Activated CD8-positive, alpha-beta memory T cell treated with anti-CD3 and anti-CD28 coated beads for 4 hours (primary cell): ENCODE measurements at regions not wholly inside any gene's neighbourhood (a gene's known extent, or its start where the extent isn't known, plus 50 kb on each side); places are given as distances from the start of the nearest gene placed in this dataset.
"Not testable (repeated sequence)": the region's sequence is repeated elsewhere in the genome, so short reads cannot be mapped to it uniquely, and the experiment has no call there.

Experiments
- DNase-seq, 2 donors: peaks; one replicate each; pipeline ENCODE4 v3.0.0-alpha.2; 2020; ENCODE audit warnings: low read depth in 2 of 2

DNA sequence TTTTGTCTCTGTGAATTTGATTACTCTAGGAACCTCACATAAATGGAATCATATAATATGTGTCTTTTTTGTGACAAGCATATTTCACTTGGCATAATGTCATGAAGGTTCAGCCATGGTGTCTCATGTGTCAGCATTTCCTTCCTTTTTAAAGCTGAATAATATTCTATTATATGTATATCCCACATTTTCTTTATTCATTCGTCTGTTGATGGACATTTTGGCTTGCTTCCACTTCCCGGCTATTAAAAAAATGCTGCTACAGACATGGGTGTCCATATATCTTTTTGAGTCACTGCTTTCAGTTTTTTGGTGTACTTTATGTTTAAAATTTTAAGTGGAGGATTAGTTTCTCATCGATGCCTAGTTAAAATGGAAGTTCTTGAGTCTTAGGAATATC lies 59.8 kb upstream of the C5orf63 start:
- no peak for DNase-seq

DNA sequence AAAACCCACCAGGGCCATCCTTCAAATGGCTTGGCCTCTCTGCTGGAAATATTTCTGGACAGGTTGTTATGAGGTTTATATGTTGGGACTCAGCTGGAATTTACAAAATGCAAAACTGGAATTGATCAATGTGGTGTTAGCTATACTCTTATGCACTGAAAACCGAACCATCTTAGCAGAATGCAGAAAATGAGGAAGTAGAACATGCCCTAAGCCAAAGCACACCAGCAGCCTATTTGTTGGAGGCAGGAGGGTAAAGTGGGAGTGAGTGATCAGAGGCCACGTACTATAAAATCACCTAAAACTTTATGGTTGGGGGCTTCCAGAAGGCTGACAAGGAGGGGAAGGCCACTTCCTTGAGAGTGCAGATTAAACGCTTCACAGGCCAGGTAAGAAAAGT lies 63.6 kb upstream of the C5orf63 start:
- no peak for DNase-seq

DNA sequence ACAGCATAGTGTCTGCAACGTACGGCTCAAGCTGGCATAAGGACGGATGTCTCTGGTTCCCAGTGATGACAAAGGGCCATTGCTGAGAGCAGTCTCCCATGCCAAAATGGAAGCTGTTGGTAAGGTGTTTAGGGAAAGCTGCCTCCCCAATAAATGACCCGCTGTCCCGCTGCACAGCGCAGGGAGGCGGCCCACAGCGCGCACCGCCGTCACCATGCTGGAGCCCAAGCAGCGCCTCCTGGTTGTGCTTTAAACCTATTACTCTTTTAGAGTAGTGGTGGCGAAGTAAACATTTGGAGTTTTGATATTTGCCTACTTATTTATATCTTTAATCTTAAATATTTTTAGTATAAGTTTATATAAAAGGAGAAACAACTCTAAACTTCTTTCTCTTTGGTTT lies 70.4 kb upstream of the C5orf63 start:
- no peak for DNase-seq

DNA sequence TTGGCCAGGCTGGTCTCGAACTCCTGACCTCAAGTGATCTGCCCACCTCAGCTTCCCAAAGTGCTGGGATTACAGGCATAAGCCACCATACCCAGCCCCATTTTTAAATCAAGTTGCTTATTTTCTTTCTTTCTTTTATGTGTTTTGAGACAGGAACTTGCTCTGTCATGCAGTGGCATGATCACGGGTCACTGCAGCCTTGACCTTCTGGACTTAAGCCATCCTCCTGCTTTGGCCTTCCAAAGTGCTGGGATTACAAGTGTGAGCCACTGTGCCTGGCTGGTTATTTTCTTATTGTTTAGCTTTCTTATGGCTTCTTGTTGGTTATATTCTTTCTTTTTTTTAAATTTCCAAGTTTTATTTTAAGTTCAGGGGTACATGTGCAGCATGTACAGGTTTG lies 79.7 kb upstream of the C5orf63 start:
- no peak for DNase-seq

DNA sequence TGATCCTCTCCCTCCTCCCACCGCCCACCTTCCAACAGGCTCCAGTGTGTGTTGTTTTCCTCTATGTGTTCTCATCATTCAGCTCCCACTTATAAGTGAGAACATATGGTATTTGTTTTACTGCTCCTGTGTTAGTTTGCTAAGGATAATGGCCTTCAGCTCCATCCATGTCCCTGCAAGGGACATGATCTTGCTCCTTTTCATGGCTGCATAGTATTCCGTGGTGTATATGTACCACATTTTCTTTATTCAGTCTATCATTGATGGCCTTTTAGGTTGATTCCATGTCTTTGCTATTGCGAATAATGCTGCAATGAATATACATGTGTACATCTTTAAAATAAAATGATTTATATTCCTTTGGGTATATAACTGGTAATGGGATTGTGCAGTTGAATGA lies 80.2 kb upstream of the C5orf63 start:
- DNase-seq, result no peak

DNA sequence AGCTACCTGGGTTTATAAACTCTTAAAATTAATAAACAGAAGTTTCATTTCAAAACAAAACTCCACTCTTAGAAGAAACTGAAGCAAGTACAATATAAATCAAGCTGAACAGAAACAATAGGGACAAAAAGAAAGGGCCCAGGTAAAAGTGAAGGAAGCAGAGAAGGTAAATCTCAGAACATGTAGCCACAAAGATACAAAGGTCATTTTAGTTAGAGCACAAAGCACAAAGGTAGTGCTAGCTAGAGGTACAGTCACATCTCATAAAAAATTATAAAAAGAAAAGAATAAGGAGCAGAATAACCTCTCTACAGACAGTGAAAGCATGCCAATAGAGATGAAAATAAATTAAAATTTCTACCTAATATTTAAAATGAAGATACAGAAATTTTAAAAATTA lies 90.4 kb upstream of the C5orf63 start:
- DNase-seq, result no peak

DNA sequence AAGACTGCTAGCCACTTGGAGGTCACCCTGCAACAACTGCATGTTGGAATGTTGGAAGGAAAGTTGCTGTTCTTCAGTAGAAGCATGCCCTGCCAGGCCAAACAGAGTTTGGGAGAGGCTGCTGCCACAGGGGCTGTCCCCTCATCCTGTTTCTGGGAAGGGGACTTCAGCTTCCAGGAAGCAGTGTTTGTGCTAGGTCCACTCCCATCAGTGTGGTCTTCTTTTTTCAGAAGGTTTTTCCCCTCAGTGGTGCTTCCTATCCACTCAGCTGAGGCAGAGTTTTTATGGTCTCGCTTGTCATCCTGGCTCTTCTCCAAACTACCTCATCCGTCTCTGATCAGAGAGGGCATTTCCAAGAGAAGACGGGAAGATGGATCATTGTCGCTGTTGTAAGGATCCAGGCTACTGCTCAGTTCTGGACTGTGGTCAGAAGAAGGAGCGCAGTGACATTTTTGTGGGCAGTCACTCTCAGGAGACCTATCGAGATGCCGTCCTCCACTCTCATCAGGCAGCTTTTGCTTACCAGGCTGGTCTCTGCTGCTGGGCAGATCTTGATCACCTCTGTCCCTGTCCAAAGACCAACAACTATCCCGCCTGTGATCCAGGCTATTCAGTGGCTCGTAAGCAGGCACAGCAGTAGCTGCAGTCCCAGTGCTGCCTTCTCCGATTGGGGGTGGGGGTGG lies 97.8 kb upstream of the C5orf63 start:
- no peak for DNase-seq

DNA sequence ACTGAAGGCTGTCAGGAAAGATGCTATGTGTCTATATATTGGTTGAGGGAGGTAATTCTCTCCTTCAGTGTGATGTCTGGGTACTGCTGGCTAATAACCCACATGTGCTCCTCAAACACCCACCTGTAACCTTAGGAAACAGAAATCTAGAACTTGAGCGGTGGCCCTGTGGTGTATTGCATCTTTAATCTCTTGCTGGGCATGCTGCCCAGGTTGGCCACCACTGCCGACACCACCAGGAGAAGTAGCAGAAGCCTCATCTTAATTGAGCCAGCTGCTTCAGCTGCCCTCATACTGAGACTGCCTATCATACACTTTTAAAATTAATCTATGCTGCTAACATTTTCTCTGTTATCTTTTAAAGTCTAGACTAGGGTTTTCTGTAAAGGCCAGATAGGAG lies 103.5 kb upstream of the C5orf63 start:
- DNase-seq, result no peak

DNA sequence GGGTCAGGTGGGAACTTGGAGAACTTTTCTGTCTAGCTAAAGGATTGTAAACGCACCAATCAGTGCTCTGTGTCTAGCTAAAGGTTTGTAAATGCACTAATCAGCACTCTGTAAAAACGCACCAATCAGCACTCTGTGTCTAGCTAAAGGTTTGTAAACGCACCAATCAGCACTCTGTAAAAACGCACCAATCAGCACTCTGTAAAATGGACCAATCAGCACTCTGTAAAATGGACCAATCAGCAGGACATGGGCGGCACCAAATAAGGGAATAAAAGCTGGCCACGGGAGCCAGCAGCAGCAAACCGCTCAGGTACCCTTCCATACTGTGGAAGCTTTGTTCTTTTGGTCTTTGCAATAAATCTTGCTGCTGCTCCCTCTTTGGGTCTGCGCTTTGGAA lies 108.0 kb upstream of the MEGF10 start:
- not testable (repeated sequence) for DNase-seq

DNA sequence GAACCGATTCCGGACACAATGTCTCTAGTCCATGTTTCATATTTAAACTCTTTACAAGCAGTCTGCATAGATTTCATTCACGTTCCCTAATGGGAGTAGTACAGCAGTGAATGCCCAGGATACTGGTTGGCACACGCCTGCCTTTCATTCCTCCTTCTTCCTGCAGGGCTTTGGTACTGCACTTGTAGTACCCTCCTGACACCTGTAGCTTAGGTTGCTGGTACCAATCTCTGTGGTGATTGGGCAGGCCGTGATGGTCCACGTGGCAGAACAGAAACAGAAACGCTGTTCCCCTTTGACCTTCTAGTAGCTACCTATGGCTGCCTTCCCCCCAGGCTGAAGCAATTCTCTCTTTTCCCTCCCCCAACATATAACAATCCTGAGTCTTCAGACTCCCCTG lies 107.3 kb upstream of the MEGF10 start:
- no peak for DNase-seq

DNA sequence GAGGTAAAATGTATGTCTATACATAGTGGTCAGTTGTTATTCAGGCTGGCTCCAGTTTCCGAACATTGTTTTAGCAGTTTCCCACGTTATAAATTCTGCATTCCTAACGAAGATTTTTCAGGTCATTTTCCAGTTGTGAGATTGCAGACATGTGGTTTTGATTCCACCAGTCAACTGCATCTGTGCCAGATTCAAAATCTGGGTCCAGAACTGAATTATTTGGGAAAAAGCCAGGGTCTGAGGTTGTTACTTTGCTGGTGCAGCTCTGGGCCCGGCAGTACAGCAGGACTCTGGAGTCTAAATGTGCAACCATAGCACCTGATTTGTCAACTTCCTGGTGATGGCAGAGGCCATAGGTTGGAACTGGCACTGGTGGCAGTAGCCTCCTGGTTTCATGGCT lies 105.7 kb upstream of the MEGF10 start:
- no peak for DNase-seq

DNA sequence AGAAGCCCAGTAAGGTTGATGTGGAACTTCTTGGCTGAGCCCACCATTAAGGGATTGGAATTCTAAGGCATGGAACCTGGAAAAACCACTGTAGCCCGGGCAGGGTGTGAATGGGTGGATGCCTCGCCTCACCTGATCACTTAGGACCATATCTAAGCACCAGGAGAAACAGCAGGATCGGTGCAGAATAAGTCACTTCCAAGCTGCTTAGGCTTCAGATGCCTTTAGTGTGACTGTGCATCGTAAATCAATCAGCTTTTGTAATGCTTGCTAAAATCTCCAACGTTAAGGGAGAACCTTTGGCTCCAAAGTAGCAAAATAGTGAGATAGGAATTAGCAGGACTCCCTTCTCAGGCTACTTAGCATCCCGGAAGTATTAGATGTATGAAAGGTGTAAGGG lies 103.9 kb upstream of the MEGF10 start:
- no peak for DNase-seq

DNA sequence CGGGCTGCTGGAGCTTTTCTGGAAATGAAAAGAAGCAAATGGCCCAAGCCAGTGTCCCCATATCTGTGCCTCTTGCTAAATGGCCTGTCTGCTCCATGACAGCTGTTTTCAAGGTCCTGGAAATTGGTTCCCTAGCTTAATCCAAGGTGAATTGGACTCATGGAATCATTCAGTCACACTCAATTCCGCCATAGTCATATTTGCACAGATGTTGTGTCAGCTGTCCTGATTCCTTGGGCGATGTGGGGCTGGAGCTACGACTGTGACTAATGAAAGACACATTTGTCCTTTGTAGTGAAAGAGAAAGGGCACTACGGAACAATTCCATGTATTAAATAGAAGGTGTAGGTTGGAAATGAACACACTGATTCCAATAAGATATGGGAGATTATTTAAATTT lies 102.9 kb upstream of the MEGF10 start:
- no peak for DNase-seq

DNA sequence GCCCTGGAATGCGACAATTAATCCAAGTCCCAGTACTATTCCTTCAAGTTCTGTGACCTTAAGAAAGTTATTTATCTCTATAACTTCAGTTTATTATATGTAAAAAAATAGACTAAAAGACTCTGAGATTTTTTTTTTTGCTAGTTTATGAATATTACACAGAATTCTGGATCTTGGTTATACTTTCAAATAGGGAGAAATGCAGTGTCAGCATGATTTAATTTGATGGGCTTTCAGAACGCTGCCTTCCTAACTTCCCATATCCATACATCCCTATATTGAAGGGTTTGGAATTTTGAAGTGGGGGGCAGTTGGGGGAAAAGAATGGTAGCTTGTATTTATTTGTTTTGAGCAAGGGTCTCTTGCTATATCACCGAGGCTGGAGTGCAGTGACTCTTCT lies 98.4 kb upstream of the MEGF10 start:
- DNase-seq, result no peak

DNA sequence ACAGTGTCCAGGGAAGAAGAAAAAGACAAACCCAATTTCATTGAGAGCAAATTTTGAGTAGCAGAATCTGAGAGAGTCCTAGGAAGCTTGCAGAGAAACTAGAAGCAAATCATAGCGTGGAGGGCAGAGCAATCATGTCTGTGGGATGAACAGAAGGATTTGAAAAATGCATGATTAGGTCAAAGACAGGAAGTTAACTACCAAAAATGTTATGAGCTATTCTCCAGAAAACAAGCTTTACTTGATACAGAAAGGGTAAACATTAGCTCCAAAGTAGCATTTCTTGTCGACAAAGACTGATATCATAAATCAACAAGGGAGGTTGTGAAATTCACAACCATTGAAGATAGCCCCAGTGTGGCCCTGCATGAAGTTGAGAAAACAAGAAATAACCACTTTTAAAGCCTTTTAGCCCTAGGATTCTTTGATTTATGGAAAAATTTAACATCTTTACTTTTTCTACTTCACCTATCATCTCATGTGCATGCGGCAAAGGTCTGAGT lies 97.7 kb upstream of the MEGF10 start:
- no peak for DNase-seq

DNA sequence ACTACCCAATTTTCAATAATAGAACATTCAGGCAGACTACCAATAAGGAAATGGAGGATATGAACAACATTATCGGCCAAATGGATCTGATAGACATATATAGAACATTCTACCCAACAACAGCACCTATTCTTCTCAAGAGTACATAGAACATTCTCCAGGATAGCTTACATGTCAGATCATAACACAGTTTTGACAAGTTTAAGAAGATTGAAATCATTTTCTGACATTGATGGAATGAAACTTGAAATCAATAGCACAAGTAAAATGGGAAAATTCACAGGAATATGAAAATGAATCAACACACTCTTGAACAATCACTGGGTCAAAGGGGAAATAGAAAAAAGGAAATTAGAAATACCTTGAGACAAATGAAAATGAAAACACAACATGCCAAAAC lies 94.6 kb upstream of the MEGF10 start:
- no peak for DNase-seq

DNA sequence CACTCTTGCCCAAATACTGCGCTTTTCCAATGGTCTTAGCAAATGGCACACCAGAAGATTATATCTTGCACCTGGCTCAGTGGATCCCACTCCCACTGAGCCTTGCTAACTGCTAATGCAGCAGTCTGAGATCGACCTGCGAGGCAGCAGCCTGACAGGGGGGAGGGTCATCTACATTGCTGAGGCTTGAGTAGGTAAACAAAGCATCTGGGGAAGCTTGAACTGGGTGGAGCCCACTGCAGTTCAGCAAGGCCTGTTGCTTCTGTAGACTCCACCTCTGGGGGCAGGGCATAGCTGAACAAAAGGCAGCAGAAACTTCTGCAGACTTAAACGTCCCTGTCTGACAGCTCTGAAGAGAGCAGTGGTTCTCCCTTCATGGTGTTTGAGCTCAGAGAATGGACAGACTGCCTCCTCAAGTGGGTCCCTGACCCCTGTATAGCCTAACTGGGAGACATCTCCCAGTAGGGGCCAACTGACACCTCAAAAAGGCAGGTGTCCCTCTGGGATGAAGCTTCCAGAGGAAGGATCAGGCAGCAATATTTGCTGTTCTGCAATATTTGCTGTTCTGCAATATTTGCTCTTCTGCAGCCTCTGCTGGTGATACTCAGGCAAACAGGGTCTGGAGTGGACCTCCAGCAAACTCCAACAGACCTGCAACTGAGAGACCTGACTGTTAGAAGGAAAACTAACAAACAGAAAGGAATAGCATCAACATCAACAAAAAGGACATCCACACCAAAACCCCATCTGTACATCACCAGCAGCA lies 93.0 kb upstream of the MEGF10 start:
- DNase-seq, result not testable (repeated sequence)

DNA sequence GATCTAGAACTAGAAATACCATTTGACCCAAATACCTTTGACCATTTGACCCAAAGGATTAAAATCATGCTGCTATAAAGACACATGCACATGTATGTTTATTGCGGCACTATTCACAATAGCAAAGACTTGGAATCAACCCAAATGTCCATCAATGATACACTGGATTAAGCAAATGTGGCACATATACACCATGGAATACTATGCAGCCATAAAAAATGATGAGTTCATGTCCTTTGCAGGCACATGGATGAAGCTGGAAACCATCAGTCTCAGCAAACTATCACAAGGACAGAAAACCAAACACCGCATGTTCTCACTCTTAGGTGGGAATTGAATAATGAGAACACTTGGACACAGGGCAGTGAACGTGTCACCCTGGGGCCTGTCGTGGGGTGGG lies 87.9 kb upstream of the MEGF10 start:
- DNase-seq, result not testable (repeated sequence)

DNA sequence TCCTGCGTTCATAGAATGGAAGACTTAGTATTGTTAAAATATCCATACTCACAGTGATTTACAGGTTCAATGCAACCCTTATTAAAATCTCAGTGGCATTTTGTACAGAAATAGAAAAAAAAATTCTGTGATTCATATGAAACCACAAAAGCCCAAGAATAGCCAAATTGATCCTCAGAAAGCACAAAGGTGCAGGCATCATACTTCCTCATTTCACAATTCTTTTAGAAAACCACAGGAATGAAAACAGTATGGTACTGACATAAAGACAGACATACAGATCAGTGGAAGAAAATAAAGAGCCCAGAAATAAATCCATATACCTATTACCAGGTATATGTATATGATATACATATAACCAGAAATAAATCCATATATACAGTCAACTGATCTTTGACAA lies 86.8 kb upstream of the MEGF10 start:
- no peak for DNase-seq

DNA sequence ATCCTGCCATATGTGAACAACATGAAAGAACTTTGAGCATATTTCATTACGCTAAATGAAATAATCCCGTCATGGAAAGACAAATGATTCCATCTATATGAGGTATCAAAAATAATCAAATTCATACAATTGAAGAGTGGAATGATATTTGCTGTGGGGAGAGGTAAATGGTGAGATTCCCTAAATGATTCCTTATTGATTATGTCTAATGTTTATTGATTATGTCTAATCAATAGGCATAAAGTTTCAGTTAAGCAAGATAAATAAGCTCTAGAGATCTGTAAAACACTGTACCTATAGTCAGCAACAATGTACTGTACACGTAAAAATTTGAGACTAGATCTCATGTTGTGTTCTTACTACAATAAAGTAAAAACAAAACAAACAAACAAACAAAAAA lies 85.4 kb upstream of the MEGF10 start:
- DNase-seq, result no peak

DNA sequence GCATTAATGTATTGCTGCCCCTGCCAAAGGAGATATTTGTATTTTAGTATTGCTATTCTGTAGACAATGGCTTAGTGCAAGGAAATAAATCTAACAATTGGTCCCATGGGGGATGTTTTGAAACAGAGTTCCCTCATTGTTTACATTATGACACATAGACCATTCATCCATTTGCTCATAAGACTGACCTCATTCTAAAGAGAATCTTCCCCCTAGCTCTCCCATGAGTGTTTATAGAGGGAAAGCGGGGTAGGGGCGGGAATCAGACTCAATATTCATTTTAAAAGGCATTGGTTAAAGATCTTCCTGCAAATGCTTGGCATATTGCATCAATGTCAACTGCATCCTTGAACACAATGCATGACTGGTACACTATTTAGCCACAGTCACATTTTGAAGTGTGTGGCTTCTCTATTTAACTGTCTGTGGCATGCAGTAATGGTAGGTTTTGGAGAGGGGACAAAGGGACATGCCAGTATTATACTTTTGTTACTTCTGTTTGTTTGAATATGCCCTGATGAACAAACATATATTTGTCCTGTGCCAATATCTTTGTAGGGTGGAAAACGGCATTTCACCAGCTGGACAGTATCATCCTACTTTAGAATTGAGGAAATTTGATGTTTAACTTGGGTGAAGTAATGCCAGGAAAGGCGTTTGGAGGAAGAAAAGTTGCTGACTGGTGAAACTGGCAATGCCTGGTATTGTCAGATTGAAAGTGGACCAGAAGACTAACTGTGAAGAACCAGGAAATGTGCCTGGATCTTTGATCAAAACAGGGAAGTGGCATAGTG lies 84.1 kb upstream of the MEGF10 start:
- no peak for DNase-seq

DNA sequence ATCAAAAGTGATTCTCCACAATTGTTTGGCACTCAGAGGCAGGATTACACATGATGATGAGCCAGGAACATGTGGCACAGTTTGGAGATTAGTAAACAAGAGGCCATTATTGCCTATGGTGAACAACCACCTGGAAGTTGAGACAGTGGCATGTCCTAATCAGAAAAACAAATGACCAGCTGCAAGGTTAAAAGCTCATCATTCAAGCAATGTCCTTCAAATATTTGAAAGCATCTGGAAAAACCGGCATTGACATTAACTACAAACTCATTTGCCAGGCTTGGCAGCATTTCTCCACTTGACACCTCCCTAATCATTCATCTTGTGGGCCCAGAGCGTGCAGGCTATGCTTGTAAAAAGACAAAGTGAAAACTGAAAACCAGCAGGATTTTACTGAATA lies 80.6 kb upstream of the MEGF10 start:
- DNase-seq, result no peak

DNA sequence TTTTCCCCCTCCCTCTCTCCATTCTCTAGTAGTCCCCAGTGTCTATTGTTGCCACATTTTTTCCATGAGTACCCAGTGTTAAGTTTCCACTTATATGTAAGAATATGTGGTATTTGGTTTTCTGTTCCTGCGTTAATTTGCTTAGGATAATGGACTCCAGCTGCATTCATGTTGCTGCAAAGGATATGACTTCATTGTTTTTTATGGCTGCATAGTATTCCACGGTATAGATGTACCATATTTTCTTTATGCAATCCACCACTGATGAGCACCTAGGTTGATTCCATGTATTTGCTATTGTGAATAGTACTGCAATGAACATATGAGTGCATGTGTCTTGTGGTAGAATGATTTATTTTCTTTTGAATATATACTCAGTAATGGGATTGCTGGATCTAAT lies 77.4 kb upstream of the MEGF10 start:
- DNase-seq, result no peak
